HG02623 (cell line): ENCODE measurements at regions not wholly inside any gene's neighbourhood (a gene's known extent, or its start where the extent isn't known, plus 50 kb on each side); places are given as distances from the start of the nearest gene placed in this dataset.
"Not testable (repeated sequence)": the region's sequence is repeated elsewhere in the genome, so short reads cannot be mapped to it uniquely, and the experiment has no call there.

ENCODE experiments used
- ATAC-seq: cut with Tn5 transposase; IDR thresholded peaks from one replicate; pipeline ENCODE4 v1.9.1; 2021; ENCODE audit warnings: moderate library complexity; ENCODE audit not compliant: unreplicated experiment

DNA sequence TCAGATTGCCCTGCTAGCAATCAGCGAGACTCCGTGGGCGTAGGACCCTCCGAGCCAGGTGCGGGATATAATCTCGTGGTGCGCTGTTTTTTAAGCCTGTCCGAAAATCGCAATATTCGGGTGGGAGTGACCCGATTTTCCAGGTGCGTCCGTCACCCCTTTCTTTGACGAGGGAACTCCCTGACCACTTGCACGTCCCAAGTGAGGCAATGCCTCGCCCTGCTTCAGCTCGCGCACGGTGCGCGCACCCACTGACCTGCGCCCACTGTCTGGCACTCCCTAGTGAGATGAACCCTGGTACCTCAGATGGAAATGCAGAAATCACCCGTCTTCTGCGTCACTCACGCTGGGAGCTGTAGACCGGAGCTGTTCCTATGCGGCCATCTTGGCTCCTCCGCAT lies 971.0 kb downstream of the NXPH1 start:
- not testable (repeated sequence) for ATAC-seq

DNA sequence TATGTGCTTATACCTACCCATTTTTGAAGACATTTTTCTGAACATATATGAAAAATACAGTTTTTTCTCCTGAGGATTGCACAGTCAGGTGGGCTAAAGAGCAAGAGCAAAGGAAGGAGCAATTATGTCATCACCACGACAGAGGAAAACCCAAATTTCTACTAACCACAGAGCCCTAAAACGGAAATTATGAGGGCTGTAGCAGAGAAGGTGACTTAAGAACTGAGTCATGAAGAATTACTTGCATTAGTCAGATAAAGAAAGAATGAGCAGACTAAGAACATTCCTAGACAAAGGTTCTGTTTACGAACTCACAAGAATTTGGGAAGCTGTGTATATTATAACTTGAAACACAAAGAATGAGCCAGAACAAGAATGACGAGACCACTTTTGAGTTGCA lies 974.4 kb downstream of the NXPH1 start:
- ATAC-seq = no peak

DNA sequence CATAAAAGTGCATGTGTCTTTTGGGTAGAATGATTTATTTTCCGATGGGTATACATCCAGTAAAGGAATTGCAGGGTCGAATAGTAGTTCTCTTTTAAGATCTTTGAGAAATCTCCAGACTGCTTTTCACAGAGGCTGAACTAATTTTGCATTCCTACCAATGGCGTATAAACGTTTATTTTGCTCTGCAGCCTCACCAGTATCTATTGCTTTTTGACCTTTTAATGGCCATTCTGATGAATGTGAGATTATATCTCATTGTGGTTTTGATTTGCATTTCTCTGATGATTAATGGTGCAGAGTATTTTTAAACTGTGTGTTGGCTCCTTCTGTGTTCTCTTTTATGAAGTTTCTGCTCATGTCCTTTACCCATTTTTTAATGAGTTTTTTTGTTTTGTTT lies 1020.1 kb downstream of the NXPH1 start:
- ATAC-seq = no peak

DNA sequence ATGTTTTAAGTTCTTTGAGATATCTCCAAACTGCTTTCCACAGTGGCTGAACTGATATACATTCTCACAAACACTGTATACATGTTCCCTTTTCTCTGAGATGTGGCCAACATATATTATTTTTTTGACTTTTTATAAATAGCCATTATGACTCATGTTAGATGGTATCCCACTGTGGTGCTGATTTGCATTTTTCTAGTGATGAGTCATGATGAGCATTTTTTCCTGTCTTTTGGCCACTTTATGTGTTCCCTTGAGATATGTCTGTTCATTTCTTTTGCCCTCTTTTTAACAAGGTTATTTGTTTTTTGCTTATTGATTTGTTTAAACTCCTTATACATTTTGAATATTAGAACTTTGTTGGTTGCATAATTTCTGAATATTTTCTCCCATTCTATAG lies 1055.1 kb downstream of the NXPH1 start:
- ATAC-seq = no peak

DNA sequence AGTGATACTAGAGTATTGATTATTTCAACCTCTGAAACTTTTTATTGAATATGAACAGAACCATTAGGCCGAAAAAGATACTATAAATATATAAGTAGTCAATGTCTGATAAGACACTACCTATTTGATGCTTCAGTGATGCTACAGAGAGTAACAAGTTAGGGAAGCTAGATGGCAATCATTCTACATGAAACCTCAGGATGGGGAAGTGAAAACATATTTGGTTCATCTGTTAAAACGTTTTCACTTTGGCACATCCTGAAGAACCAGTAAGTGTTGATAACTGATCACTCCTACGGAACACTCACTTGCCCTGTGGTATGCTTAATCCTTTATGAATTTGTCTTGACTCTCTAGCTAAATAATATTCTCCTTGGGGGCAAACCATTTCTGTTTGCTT lies 1064.9 kb downstream of the NXPH1 start:
- no peak for ATAC-seq

DNA sequence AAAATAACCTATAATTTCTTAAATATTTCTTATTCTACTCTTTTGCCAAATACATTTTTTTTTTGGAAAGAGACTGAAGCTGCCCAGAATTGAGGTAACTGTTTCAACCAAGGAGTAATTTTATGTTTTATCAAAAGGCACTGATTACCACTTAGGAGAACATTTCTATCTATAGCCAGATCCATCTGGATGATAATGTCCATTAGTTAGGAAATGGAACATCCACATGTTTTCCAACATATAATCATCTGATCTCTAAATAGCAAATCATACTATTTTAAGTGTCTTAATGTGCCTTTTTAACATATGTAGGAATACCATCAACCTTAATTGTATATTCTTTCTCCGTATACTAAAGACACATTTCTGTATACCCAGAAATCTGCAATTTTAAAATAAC lies 1068.9 kb downstream of the NXPH1 start:
- no peak for ATAC-seq

DNA sequence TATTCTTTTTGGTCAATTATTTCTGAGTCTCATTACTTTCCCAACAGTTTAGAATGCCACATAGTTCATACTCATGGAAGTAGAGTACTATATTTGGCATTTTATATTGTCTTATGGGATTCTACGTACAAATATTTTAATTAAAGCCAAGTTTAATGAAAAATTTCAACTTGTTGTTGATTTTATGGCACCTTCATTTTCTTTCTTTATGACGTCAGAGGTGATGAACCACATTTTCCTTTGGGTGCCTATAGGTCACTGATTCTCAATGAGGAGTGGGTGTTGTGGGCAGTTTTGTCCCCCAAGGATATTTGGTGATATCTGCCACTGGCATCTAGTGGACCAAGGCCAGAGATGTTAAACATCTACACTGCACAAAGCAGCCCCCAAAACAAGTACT lies 1071.3 kb downstream of the NXPH1 start:
- no peak for ATAC-seq

DNA sequence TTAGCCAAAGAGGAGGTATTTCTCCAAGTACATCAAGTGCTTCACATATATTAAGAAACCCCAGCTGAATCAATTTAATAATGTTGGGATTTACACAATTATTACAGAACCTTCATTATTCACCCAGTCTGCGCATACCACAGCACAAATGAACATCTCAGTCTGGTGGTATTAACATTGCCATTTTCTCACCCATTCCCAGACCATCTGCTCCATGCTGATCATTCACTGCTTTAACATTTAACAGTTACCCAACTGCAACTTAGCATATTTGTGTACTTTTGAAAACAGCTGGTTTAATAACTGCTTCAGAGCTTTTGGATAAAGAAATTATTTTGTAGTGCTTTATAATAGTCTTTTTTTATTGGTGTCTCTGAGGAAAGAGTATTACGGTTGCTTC lies 1072.1 kb downstream of the NXPH1 start:
- no peak for ATAC-seq

DNA sequence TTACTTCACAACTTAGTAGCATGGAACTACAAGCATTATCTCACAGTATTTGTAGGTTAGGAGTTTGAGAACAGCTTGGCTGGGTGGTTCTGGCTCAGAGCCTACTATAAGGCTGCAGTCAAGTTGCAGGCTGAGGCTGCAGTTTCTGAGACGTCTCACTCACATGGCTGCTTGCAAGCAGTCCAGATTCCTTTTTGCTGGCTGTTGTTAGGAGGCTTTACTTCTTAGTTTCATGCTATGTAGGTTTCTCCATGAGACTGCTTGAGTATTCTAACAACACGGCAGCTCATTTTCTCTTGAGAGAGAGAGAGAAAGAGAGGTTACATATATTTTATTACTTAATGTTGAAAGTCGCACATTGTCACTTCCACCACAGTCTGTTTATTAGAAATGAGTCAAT lies 1073.9 kb downstream of the NXPH1 start:
- no peak for ATAC-seq

DNA sequence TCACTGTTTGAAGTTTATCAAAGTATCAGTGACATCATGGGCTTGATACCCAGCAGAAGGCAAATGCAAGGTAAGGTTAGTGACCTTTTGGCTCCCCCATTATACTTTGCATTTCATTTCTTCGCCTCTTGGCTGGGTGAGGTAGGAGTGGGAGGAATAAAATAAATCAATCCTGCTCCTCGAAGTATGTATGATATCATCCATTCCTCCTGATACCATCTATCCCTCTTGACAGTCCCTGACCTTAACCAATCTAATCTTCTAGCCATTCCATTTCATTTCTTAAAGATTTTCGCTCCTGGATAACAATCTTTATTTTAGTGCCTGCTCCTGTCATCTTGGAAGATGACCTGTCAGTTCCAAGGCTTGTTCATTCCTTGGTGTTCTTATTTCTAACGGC lies 1083.3 kb downstream of the NXPH1 start:
- no peak for ATAC-seq

DNA sequence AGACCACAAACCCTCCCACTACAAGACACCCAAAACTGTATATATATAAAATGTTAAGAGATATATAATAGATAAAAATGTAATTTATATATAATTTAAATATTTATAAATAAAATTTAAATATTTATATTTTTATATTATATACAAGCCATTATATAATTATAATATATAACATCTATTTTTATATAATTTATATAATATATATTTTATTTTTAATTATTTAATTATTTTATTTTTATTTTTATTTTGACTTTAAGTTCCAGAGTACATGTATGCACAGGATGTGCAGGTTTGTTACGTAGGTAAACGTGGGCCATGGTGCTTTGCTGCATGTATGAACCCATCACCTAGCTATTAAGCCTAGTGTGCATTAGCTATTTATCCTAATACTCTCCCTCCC lies 1090.2 kb downstream of the NXPH1 start:
- no peak for ATAC-seq

DNA sequence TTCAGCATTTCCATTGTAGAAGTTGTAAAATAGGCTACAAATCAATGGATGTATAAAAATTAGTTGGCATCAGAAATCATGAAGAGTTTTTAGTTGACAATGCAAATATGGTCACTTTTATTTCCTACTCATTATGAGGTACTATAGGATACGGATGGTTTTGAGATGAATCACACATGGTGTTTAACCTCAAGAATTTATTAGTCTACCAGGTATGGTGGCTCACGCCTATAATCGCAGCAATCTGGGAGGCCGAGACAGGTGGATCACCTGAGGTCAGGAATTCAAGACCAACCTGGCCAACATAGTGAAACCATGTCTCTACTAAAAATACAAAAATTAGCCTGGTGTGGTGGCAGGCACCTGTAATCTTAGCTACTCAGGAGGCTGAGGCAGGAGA lies 1119.0 kb downstream of the NXPH1 start:
- ATAC-seq = not testable (repeated sequence)

DNA sequence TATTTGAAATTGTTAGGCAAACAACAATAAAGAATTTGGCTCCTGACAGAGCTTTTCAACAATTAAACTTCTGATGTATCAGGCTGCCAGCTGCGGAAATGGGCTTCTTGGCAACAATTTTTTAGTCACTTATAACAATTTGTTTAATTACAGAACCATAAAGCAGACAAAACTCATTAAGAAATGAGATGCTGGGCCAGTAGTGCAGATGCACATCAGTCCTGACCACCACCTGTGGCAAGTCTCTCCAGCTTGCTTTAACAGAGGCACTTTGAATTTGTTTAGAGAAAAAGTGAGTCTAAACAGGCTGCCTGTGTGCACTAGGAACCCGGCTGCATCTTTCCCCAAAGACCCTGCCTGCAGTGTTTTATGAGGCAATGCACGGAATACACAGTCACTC lies 1124.4 kb downstream of the NXPH1 start:
- no peak for ATAC-seq

DNA sequence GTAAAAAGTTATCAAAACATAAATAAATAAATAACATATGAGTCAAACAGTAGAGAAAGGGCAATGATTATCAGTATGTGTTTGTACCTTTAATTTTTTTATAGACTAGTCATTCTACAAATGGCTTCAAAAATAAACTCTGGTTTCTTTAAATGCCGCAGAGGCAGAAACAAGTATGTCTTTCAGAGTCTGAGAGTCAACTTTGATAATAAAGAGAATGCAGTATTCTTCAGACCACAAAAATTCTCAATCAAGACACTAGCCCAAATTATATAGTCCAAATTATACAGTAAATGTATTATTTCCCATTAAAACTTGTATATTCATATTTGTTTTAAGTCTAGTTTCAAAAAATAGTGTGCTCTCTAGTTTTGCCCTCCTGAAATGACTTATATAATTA lies 1142.3 kb downstream of the NXPH1 start:
- ATAC-seq = no peak

DNA sequence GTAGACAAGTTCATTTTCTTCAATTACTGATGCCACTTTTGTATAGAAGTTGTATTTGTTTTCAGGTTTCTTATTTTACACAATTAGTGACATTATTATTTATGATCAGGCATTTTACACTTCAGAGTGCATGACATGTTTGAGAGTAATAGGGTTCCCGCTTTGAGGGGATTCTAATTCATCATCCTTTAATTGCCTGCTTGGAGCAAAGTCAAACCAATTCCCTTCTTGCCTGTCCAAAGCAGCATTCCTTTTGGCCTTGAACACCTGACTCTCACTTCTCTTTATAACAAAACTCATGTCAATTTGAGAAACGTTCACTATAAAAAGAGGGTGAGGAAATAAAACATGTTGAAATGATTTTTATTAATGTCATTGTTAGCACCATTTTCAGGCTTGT lies 1149.4 kb downstream of the NXPH1 start:
- ATAC-seq = no peak

DNA sequence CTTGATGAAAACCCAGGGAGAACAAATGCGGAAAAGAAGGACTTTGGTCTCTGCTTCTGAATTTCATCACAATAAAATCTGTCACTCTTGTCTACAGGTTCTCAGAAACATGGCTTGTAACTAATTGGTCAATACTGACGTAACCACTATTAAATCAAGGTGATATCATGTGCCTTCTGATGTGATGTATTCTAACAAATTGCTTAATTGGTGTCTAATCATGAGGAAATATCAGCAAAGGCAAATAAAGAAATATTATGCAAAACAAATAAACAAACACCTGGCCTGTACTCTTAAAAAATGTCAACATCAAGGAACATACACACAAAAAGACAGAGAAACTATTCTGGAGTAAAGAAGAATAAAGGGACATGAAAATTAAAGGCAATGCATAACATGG lies 1165.0 kb downstream of the NXPH1 start:
- no peak for ATAC-seq

DNA sequence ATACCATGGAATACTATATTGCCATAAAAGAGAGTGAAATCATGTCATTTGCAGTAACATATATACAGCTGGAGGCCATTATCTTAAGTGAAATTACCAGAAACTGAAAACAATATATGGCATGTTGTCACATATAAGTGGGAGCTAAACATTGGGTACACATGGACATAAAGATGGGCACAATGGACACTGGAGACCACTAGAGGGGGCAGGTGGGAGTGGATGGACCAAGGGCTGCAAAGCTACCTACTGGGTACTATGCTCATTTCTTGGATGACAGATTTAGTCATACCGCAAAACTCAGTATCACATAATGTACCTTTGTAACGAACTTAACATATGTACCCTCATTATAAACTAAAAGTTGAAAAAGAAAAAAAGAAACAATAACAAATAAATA lies 1167.6 kb downstream of the NXPH1 start:
- no peak for ATAC-seq

DNA sequence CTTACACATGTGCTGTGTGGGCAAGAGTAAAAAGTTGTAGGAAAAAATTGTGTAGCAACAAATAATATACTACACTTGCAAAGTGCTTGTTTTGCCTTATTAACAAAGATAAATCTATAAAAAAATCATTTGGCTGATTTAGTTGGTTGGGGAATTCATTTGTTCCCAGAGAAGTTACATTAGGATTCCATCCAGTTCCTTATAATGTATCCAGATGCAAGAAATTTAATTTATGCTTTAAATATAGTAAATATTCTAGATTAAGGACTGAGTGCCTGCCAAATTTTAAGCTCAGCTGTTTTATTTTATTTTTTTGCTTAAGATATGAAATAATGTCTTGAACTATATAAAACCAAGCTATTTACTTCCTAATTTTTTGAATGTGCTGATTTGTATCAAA lies 1169.9 kb downstream of the NXPH1 start:
- ATAC-seq = no peak

DNA sequence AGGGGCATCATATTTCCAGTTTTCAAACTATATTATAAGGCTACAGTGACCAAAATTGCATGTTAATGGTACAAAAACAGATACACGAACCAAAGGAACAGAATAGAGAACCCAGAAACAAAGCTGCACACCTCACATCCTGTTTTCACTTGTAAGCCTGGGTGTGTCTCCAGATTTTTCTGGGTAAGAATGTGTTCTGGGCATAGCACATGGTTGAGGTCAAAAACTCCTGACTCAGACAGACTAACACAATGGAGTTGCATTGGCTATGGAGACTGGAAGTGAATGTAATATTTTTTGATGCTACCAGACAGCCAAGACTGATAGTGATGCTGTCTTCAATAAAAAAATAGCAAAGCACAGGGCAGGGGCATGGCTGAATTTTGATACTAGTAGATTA lies 1175.2 kb downstream of the NXPH1 start:
- no peak for ATAC-seq

DNA sequence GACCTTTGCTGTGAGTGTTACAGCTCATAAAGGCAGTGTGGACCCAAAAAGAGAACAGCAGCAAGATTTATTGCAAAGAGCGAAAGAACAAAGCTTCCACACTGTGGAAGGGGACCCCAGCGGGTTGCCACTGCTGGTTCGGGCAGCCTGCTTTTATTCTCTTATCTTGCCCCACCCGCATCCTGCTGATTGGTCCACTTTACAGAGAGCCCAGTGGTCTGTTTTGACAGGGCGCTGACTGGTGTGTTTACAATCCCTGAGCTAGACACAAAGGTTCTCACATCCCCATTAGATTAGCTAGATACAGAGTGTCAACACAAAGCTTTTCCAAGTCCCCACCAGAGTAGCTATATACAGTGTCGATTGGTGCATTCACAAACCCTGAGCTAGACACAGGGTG lies 1187.5 kb downstream of the NXPH1 start:
- ATAC-seq = not testable (repeated sequence)

DNA sequence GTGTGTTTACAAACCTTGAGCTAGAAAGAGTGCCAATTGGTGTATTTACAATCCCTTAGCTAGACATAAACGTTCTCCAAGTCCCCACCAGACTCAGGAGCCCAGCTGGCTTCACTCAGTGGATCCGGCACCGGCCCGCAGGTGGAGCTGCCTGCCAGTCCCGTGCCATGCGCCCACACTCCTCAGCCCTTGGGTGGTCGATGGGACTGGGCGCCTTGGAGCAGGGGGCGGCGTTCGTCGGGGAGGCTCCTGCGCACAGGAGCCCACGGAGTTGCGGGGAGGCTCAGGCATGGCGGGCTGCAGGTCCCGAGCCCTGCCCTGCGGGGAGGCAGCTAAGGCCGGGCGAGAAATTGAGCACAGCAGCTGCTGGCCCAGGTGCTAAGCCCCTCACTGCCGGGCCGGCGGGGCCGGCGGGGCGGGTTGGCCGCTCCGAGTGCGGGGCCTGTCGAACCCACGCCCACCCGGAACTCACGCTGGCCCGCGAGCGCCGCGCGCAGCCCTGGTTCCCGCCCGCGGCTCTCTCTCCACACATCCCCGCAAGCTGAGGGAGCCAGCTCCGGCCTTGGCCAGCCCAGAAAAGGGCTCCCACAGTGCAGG lies 1188.0 kb downstream of the NXPH1 start:
- not testable (repeated sequence) for ATAC-seq

DNA sequence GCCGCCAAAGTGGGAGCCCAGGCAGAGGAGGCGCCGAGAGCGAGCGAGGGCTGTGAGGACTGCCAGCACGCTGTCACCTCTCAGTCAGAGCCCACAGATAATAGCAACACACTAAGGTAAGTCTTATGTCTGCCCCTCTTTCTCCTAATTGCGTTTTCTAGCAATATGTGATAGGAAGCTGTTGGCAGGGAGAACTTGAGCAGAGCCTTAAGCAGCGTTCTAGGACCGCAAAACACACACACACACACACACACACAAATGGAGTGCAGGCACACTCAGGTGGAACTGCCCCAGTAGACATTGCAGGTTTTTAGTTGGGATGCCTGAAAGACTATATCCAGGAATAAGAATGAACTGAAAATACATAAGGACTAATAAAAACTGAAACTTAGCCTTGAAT lies 1188.5 kb downstream of the NXPH1 start:
- ATAC-seq = no peak

DNA sequence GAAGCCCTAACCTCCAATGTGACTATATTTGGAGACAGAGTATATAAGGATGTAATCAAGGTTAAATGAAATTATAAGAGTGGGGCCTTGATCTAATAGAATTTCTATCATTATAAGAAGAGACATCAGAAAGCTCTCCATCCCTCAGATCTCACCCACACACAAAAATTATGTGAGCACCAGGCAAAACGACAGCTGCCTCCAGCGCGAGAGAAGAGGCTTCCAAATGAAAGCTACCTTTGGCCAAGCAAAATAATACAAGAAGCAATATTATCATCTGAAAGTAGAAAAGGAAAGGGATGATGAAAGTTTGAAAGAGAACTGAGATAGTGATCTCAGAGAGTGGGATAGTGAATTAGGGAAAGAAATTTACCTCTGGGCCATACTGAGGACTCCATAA lies 1192.5 kb downstream of the NXPH1 start:
- ATAC-seq = no peak

DNA sequence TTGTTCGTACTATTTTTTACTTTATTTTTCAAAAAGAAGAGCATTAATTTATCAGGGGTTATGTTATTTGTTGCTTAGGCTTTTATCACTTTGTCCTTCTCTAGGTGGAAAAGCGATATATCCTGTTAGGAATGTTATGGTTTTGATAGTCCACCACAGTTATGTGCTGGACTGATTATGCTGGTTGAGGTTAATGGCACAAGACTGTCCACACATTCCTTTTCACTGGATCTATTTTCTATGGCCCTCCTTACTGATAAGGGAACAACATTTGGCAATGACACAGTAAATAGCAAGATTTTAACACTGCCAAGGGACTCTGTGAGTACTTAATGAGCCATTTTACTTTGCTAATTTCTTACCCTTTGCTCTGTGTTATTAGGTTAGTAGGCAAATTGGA lies 1212.3 kb downstream of the NXPH1 start:
- no peak for ATAC-seq
